Duodenal mucosa (tissue), 2 donors: ENCODE measurements at regions not wholly inside any gene's neighbourhood (a gene's known extent, or its start where the extent isn't known, plus 50 kb on each side); places are given as distances from the start of the nearest gene placed in this dataset.

Experiments
- H3K27ac ChIP-seq: one replicate; pipeline ENCODE4 v1.7.0; 2013; ENCODE audit warnings: low read depth, low read length
- H3K27me3 ChIP-seq, 2 donors: one replicate each; pipeline ENCODE4 v1.7.0; 2013; ENCODE audit warnings: low read length in 2 of 2, control low read depth in 1 of 2; ENCODE audit not compliant: insufficient read depth in 2 of 2, control insufficient read depth in 1 of 2
- H3K36me3 ChIP-seq, 2 donors: one replicate each; pipeline ENCODE4 v1.7.0; 2013; ENCODE audit warnings: low read length in 2 of 2, control low read depth in 1 of 2; ENCODE audit not compliant: insufficient read depth in 2 of 2, control insufficient read depth in 1 of 2
- H3K4me1 ChIP-seq, 2 donors: one replicate each; pipeline ENCODE4 v1.7.0; 2013; ENCODE audit warnings: low read length in 2 of 2, control low read depth in 1 of 2; ENCODE audit not compliant: insufficient read depth in 2 of 2, control insufficient read depth in 1 of 2
- H3K4me3 ChIP-seq, 2 donors: one replicate each; pipeline ENCODE4 v1.7.0; 2013; ENCODE audit warnings: low read length in 2 of 2, low read depth in 1 of 2
- H3K9ac ChIP-seq, 2 donors: one replicate each; pipeline ENCODE4 v1.7.0; 2013; ENCODE audit warnings: low read length in 2 of 2, low read depth in 1 of 2
- H3K9me3 ChIP-seq, 2 donors: one replicate each; pipeline ENCODE4 v1.7.0; 2013; ENCODE audit warnings: low read length in 2 of 2, control low read depth in 1 of 2; ENCODE audit not compliant: control insufficient read depth in 1 of 2

DNA sequence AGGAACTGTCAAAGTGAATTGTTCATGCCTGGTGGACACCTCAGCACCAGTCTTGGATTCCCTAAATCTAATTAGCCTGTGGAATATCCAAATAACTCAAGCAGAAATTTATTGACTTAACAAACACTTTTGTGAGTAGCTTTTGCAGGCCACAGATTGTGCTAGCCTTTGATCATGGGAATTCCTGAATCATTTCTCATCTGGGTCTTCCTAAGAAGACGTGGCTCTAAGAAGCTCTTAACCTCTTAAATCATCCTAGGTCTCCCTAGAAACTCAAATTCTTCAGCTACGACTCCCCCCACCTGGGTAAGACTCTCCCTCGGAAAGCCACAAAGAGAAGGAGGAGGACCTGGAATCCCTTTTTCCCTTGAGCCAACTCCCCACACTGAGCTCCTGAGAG is 53.8 kb upstream of the PSEN2 start:
- H3K4me1 ChIP-seq = peaks cover 19 to 28% of the 10 kb centered on the region in 2 donors
- H3K27ac ChIP-seq = no peak overlapping the region
- H3K36me3 ChIP-seq = no peaks in the 10 kb centered on the region
- no peaks in the 10 kb centered on the region for H3K9me3 ChIP-seq
- no peak overlapping the region for H3K4me3 ChIP-seq
- H3K9ac ChIP-seq = no peak overlapping the region
- H3K27me3 ChIP-seq = no peaks in the 10 kb centered on the region

GRCh38 chr1:226814751-226815537 is 55.5 kb upstream of the PSEN2 start:
- no peaks in the 10 kb centered on the region for H3K9me3 ChIP-seq

GRCh38 chr1:226813671-226814591 is 56.5 kb upstream of the PSEN2 start:
- H3K27ac ChIP-seq = no peak overlapping the region
- peaks cover 19 to 24% of the 10 kb centered on the region in 2 donors for H3K4me1 ChIP-seq
- no peak overlapping the region for H3K4me3 ChIP-seq
- H3K36me3 ChIP-seq = no peaks in the 10 kb centered on the region
- no peaks in the 10 kb centered on the region for H3K27me3 ChIP-seq
- no peak overlapping the region for H3K9ac ChIP-seq
- no peaks in the 10 kb centered on the region for H3K9me3 ChIP-seq

More at GRCh38 chr1:226814751-226815537, 55.5 kb upstream of the PSEN2 start:
- peak overlapping the region; percentile 58 for H3K27ac ChIP-seq
- H3K36me3 ChIP-seq = no peaks in the 10 kb centered on the region
- no peak overlapping the region for H3K9ac ChIP-seq
- no peak overlapping the region for H3K4me3 ChIP-seq
- H3K27me3 ChIP-seq = no peaks in the 10 kb centered on the region
- H3K4me1 ChIP-seq = peaks cover 19 to 24% of the 10 kb centered on the region in 2 donors

GRCh38 chr1:226810681-226811080 is 59.7 kb upstream of the PSEN2 start:
- H3K9me3 ChIP-seq = no peaks in the 10 kb centered on the region
- no peak overlapping the region for H3K9ac ChIP-seq
- H3K4me1 ChIP-seq = peaks cover 18 to 20% of the 10 kb centered on the region in 2 donors
- no peak overlapping the region for H3K4me3 ChIP-seq
- H3K36me3 ChIP-seq = no peaks in the 10 kb centered on the region
- H3K27ac ChIP-seq = no peak overlapping the region
- no peaks in the 10 kb centered on the region for H3K27me3 ChIP-seq

DNA sequence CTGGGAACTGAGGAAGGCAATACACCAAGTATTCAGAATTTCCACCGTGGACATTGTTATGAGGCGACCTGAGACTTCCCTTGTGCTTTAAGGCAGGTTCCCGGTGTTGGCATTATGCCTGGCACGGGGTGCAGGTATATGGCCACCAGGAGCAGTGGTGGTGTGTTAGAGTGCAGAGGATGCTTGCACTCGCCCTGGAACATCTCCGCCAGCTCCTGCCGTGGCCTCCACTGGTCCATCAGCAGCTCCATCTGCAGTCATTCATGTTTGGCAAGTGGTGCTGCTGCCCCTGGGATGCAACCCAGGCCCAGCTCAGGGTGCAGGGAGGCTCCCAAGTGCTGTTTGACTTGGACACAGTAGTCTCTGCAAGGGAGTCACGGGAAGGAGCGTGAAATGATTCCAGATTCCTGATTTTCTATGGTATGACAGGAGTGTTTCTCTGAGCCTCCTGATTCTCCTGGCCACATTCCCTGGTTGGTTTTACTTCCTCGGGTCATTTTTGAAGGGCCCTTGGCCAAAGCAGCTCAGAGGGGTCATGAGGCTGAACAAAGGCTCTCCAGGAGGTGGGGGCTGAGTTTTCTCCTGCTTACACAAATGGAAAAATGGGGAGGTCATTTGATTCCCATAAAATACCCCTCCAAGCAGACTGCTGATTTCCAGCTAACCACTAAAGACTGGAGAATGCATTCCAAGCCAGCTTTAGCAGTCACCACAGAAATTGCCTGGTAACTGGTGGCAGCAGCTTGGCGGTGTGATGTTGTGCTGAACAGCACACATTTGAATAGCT is 60.4 kb upstream of the PSEN2 start:
- Histone ChIP-seq H3K4me1 (peaks cover 11 to 15% of the 10 kb centered on the region in 2 donors), H3K9ac (no peak overlapping the region), H3K27me3 (no peaks in the 10 kb centered on the region), H3K36me3 (no peaks in the 10 kb centered on the region), H3K27ac (no peak overlapping the region), H3K4me3 (no peak overlapping the region), H3K9me3 (no peaks in the 10 kb centered on the region)

DNA sequence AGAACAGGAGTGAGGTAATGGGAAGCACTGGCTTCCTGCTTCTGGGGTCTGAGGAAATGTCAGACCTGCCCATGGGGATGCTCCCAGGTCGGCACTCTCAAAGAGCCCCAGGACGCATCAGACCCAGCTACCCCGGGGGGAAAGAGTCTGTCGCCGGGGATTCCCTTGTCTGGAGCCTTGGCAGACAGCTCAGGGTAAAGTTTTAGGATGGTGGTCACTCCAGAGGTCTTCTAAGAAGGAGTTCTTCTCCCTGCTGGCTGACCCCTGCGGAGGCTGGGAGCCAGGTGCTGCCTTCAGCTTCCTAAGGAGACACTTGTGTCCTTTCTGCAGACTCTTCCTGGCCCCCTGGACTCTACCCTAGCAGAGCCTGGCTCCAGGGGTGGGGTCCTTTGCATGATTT is 61.9 kb upstream of the PSEN2 start:
- Histone ChIP-seq H3K9me3 (no peaks in the 10 kb centered on the region), H3K36me3 (no peaks in the 10 kb centered on the region), H3K4me1 (peaks cover 0 to under 1% of the 10 kb centered on the region in 2 donors), H3K4me3 (no peak overlapping the region), H3K27me3 (no peaks in the 10 kb centered on the region), H3K27ac (no peak overlapping the region), H3K9ac (no peak overlapping the region)

DNA sequence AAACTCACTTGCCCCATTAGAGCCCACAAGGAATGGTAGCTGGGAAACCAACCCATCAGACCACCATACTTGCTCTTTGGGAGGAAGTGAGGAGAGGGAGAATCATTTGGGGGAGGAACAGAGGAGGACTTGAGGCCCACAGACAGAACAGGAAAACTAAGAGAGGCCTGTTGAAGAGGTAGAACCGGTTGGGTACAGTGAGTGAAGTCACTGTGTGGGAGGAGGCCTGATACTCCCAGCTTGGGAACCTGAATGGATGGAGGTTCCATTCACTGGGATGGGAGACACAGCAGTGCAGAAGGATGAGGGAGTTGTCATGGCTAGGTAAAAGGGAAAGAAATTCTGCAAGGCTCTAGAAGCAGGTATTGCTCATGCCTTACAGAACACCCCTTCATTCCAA is 63.4 kb upstream of the PSEN2 start:
- Histone ChIP-seq H3K4me1 (no peaks in the 10 kb centered on the region), H3K27ac (no peak overlapping the region), H3K9me3 (no peaks in the 10 kb centered on the region), H3K27me3 (no peaks in the 10 kb centered on the region), H3K36me3 (no peaks in the 10 kb centered on the region), H3K9ac (no peak overlapping the region), H3K4me3 (no peak overlapping the region)

DNA sequence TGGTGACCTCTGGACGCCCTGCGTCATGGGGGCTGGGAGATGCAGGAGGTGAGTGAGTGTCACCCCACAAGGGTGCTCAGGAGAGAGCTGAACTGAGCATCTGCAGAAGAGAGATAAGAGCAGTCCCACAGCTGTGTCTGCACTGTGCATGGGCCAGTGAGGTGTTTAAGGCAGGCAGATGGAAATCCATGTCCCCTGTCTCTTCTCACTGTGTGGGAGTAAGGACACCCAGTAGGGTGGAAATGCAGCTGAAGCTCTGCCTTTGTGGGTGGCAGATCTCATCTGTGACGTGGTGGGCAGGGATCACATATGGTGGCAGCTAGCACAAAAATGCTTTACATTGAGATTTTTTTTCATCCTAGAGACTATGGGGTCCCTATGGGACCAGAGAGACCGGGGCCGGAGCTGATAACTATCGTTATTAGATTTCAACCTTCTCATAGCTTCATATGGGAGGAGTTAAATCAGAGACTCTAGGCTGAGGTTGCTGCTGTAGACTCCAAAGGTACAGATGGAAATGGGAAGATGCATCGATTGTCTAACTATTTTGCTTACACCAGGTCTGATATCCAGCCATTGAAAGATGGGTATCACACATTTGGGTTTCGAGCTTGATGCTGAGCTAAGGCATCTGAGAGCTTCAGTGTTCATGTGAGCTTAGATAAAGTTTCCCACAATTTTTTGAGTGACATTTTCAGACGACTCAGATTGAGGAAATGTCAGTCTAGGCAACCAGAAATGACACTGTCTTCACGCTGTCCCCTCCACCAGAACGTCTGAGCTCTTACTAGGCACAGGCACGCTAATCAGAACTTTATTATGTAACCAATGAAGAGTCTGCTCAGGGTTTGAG is 65.3 kb upstream of the PSEN2 start:
- H3K27ac ChIP-seq = no peak overlapping the region
- H3K9me3 ChIP-seq = no peaks in the 10 kb centered on the region
- no peak overlapping the region for H3K9ac ChIP-seq
- no peaks in the 10 kb centered on the region for H3K4me1 ChIP-seq
- H3K27me3 ChIP-seq = no peaks in the 10 kb centered on the region
- no peaks in the 10 kb centered on the region for H3K36me3 ChIP-seq
- no peak overlapping the region for H3K4me3 ChIP-seq

GRCh38 chr1:226800763-226801380 is 61.8 kb upstream of the ITPKB start:
- Histone ChIP-seq H3K9ac (no peak overlapping the region), H3K27me3 (no peaks in the 10 kb centered on the region), H3K36me3 (no peaks in the 10 kb centered on the region), H3K4me1 (peaks cover 5 to 13% of the 10 kb centered on the region in 2 donors), H3K4me3 (no peak overlapping the region), H3K9me3 (no peaks in the 10 kb centered on the region), H3K27ac (no peak overlapping the region)
